Mucosa of rectum (tissue), 2 donors: ENCODE measurements at regions not wholly inside any gene's neighbourhood (a gene's known extent, or its start where the extent isn't known, plus 50 kb on each side); places are given as distances from the start of the nearest gene placed in this dataset.

Experiments
- H3K27ac ChIP-seq, 2 donors: one replicate each; pipeline ENCODE4 v1.7.0; 2013; ENCODE audit warnings: inconsistent platforms in 2 of 2, low read depth in 2 of 2, low read length in 2 of 2
- H3K27me3 ChIP-seq, 2 donors: one replicate each; pipeline ENCODE4 v1.7.0; 2013; ENCODE audit warnings: low read length in 2 of 2; ENCODE audit not compliant: control insufficient read depth in 2 of 2, insufficient read depth in 2 of 2
- H3K36me3 ChIP-seq, 2 donors: one replicate each; pipeline ENCODE4 v1.7.0; 2013; ENCODE audit warnings: low read length in 2 of 2; ENCODE audit not compliant: control insufficient read depth in 2 of 2, insufficient read depth in 2 of 2
- H3K4me1 ChIP-seq, 2 donors: one replicate each; pipeline ENCODE4 v1.7.0; 2013; ENCODE audit warnings: low read length in 2 of 2, mild to moderate bottlenecking in 1 of 2; ENCODE audit not compliant: control insufficient read depth in 2 of 2, insufficient read depth in 2 of 2
- H3K4me3 ChIP-seq, 2 donors: one replicate each; pipeline ENCODE4 v1.7.0; 2013; ENCODE audit warnings: low read length in 2 of 2
- H3K9ac ChIP-seq, 2 donors: one replicate each; pipeline ENCODE4 v1.7.0; 2013; ENCODE audit warnings: low read length in 2 of 2, low read depth in 1 of 2, mild to moderate bottlenecking in 1 of 2
- H3K9me3 ChIP-seq, 2 donors: one replicate each; pipeline ENCODE4 v1.7.0; 2013; ENCODE audit warnings: low read length in 2 of 2; ENCODE audit not compliant: control insufficient read depth in 2 of 2
- donor health status: healthy.
- donor health status: Normal muscosa, but diverticular disease.

GRCh38 chr17:53319947-53320346 lies 502.8 kb upstream of the KIF2B start:
- H3K4me1 ChIP-seq, result no peaks in the 10 kb centered on the region
- H3K36me3 ChIP-seq, result no peaks in the 10 kb centered on the region
- H3K9ac ChIP-seq, result no peak overlapping the region
- H3K9me3 ChIP-seq, result no peaks in the 10 kb centered on the region
- H3K4me3 ChIP-seq, result no peak overlapping the region
- H3K27ac ChIP-seq, result no peak overlapping the region
- no peaks in the 10 kb centered on the region for H3K27me3 ChIP-seq

- H3K9ac ChIP-seq, result no peak overlapping the region
- H3K27ac ChIP-seq, result no peak overlapping the region
- H3K27me3 ChIP-seq, result no peaks in the 10 kb centered on the region
- no peaks in the 10 kb centered on the region for H3K4me1 ChIP-seq
- no peak overlapping the region for H3K4me3 ChIP-seq
- H3K9me3 ChIP-seq, result no peaks in the 10 kb centered on the region
- no peaks in the 10 kb centered on the region for H3K36me3 ChIP-seq
Observed at GRCh38 chr17:53316988-53317387, 505.7 kb upstream of the KIF2B start.

GRCh38 chr17:53316073-53316472 lies 506.7 kb upstream of the KIF2B start:
- Histone ChIP-seq H3K4me3 (no peak overlapping the region), H3K36me3 (no peaks in the 10 kb centered on the region), H3K4me1 (no peaks in the 10 kb centered on the region), H3K9ac (no peak overlapping the region), H3K27ac (no peak overlapping the region), H3K27me3 (no peaks in the 10 kb centered on the region), H3K9me3 (no peaks in the 10 kb centered on the region)

- Histone ChIP-seq H3K9me3 (no peaks in the 10 kb centered on the region), H3K36me3 (no peaks in the 10 kb centered on the region), H3K9ac (no peak overlapping the region), H3K4me3 (no peak overlapping the region), H3K27ac (no peak overlapping the region), H3K27me3 (no peaks in the 10 kb centered on the region), H3K4me1 (no peaks in the 10 kb centered on the region)
Observed at GRCh38 chr17:53314521-53314920, 508.2 kb upstream of the KIF2B start.

- H3K27me3 ChIP-seq, result no peaks in the 10 kb centered on the region
- no peak overlapping the region for H3K9ac ChIP-seq
- no peak overlapping the region for H3K27ac ChIP-seq
- no peak overlapping the region for H3K4me3 ChIP-seq
- H3K9me3 ChIP-seq, result no peaks in the 10 kb centered on the region
- H3K4me1 ChIP-seq, result no peaks in the 10 kb centered on the region
- H3K36me3 ChIP-seq, result no peaks in the 10 kb centered on the region
Observed at GRCh38 chr17:53313746-53314145, 509.0 kb upstream of the KIF2B start.

GRCh38 chr17:53278466-53278865 lies 544.3 kb upstream of the KIF2B start:
- Histone ChIP-seq H3K27me3 (no peaks in the 10 kb centered on the region), H3K4me1 (no peaks in the 10 kb centered on the region), H3K36me3 (no peaks in the 10 kb centered on the region), H3K9ac (no peak overlapping the region), H3K4me3 (no peak overlapping the region), H3K27ac (no peak overlapping the region), H3K9me3 (no peaks in the 10 kb centered on the region)

- no peaks in the 10 kb centered on the region for H3K36me3 ChIP-seq
- H3K4me3 ChIP-seq, result no peak overlapping the region
- no peaks in the 10 kb centered on the region for H3K9me3 ChIP-seq
- H3K27me3 ChIP-seq, result no peaks in the 10 kb centered on the region
- no peak overlapping the region for H3K9ac ChIP-seq
- H3K4me1 ChIP-seq, result no peaks in the 10 kb centered on the region
- H3K27ac ChIP-seq, result no peak overlapping the region
Observed at GRCh38 chr17:53273126-53273525, 549.6 kb upstream of the KIF2B start.

- no peaks in the 10 kb centered on the region for H3K9me3 ChIP-seq
- H3K4me3 ChIP-seq, result no peak overlapping the region
- no peaks in the 10 kb centered on the region for H3K4me1 ChIP-seq
- no peaks in the 10 kb centered on the region for H3K27me3 ChIP-seq
- H3K27ac ChIP-seq, result no peak overlapping the region
- no peaks in the 10 kb centered on the region for H3K36me3 ChIP-seq
- no peak overlapping the region for H3K9ac ChIP-seq
Observed at GRCh38 chr17:53270936-53271335, 551.8 kb upstream of the KIF2B start.

- Histone ChIP-seq H3K36me3 (no peaks in the 10 kb centered on the region), H3K4me3 (no peak overlapping the region), H3K9ac (no peak overlapping the region), H3K27ac (no peak overlapping the region), H3K4me1 (no peaks in the 10 kb centered on the region), H3K27me3 (no peaks in the 10 kb centered on the region), H3K9me3 (no peaks in the 10 kb centered on the region)
Observed at GRCh38 chr17:53264730-53265129, 558.0 kb upstream of the KIF2B start.

GRCh38 chr17:53253956-53254597 lies 568.6 kb upstream of the KIF2B start:
- no peaks in the 10 kb centered on the region for H3K36me3 ChIP-seq
- H3K4me1 ChIP-seq, result no peaks in the 10 kb centered on the region
- H3K9ac ChIP-seq, result no peak overlapping the region
- H3K9me3 ChIP-seq, result no peaks in the 10 kb centered on the region
- no peak overlapping the region for H3K27ac ChIP-seq
- no peaks in the 10 kb centered on the region for H3K27me3 ChIP-seq
- no peak overlapping the region for H3K4me3 ChIP-seq

- Histone ChIP-seq H3K27me3 (no peaks in the 10 kb centered on the region), H3K4me3 (no peak overlapping the region), H3K9ac (no peak overlapping the region), H3K27ac (no peak overlapping the region), H3K36me3 (no peaks in the 10 kb centered on the region), H3K9me3 (no peaks in the 10 kb centered on the region), H3K4me1 (no peaks in the 10 kb centered on the region)
Observed at GRCh38 chr17:53249036-53249435, 573.7 kb upstream of the KIF2B start.
